Naive thymus-derived CD4-positive, alpha-beta T cell (primary cell): ENCODE measurements at regions not wholly inside any gene's neighbourhood (a gene's known extent, or its start where the extent isn't known, plus 50 kb on each side); places are given as distances from the start of the nearest gene placed in this dataset.
A peak's percentile ranks its signal among the peaks of the same experiment; 100 is the strongest.

Experiments
- ATAC-seq: fragments of 150-1000 bp; cut with Tn5 transposase; 2 replicates; pipeline ENCODE4 v1.10.0; 2021; ENCODE audit warnings: mild to moderate bottlenecking, moderate library complexity
- CTCF ChIA-PET: fragments of 350-600 bp; sonication (Branson Sonifier 250); formaldehyde crosslinking; loops from one replicate; lab custom pipeline; 2021; ENCODE audit warnings: antibody characterized with exemption; lab: Charles Lee
- POLR2A ChIA-PET: fragments of 350-600 bp; sonication (Branson Sonifier 250); formaldehyde crosslinking; loops from one replicate; lab custom pipeline; 2021; ENCODE audit warnings: antibody characterized with exemption, inconsistent platforms; lab: Charles Lee
- DNase-seq, 9 donors: peaks; one replicate each; pipeline versions ENCODE4 v3.0.0 to v3.0.0-alpha.2; 2020 to 2022; ENCODE audit warnings: mixed read lengths in 1 of 9
- H3K27ac ChIP-seq: one replicate; pipeline ENCODE4 v1.7.0; 2013; ENCODE audit warnings: mild to moderate bottlenecking, low read depth, low read length, moderate library complexity
- H3K27me3 ChIP-seq, 2 donors: one replicate each; pipeline ENCODE4 v1.7.0; 2013; ENCODE audit warnings: low read length in 2 of 2, mild to moderate bottlenecking in 2 of 2, moderate library complexity in 2 of 2; ENCODE audit not compliant: control insufficient read depth in 2 of 2, insufficient read depth in 2 of 2
- H3K36me3 ChIP-seq, 3 experiments: 1 replicate in 2 of 3; 2 replicates in 1 of 3; pipeline ENCODE4 v1.7.0; 2013; ENCODE audit warnings: low read length in 3 of 3, mild to moderate bottlenecking in 3 of 3, moderate library complexity in 1 of 3; ENCODE audit not compliant: insufficient read depth in 3 of 3, control insufficient read depth in 2 of 3
- H3K4me1 ChIP-seq, 2 donors: one replicate each; pipeline ENCODE4 v1.7.0; 2013; ENCODE audit warnings: low read length in 2 of 2, mild to moderate bottlenecking in 2 of 2, moderate library complexity in 1 of 2; ENCODE audit not compliant: control insufficient read depth in 2 of 2, insufficient read depth in 2 of 2
- H3K4me3 ChIP-seq: 2 replicates; pipeline ENCODE4 v1.7.0; 2013; ENCODE audit warnings: mild to moderate bottlenecking, low read length
- H3K9me3 ChIP-seq, 3 experiments: 1 replicate in 2 of 3; 2 replicates in 1 of 3; pipeline ENCODE4 v1.7.0; 2013; ENCODE audit warnings: low read length in 3 of 3; ENCODE audit not compliant: control insufficient read depth in 2 of 3
- H3K27ac Mint-ChIP-seq, 9 donors: one replicate each; pipeline ENCODE4 v1.8.0; 2020 to 2022; ENCODE audit warnings: mixed read lengths in 9 of 9, mild to moderate bottlenecking in 8 of 9, moderate library complexity in 5 of 9, inconsistent platforms in 2 of 9
- H3K27me3 Mint-ChIP-seq, 5 donors: one replicate each; pipeline ENCODE4 v1.8.0; 2021 to 2022; ENCODE audit warnings: mixed read lengths in 5 of 5, mild to moderate bottlenecking in 1 of 5
- H3K36me3 Mint-ChIP-seq, 5 donors: one replicate each; pipeline ENCODE4 v1.8.0; 2020 to 2022; ENCODE audit warnings: mixed read lengths in 5 of 5, mild to moderate bottlenecking in 3 of 5, inconsistent platforms in 1 of 5
- H3K4me1 Mint-ChIP-seq, 7 donors: one replicate each; pipeline ENCODE4 v1.8.0; 2020 to 2022; ENCODE audit warnings: mixed read lengths in 7 of 7, mild to moderate bottlenecking in 3 of 7, inconsistent platforms in 1 of 7
- H3K4me3 Mint-ChIP-seq, 10 donors: one replicate each; pipeline ENCODE4 v1.8.0; 2020 to 2022; ENCODE audit warnings: mild to moderate bottlenecking in 10 of 10, mixed read lengths in 10 of 10, moderate library complexity in 6 of 10, inconsistent platforms in 2 of 10
- H3K9me3 Mint-ChIP-seq, 11 donors: one replicate each; pipeline ENCODE4 v1.8.0; 2020 to 2022; ENCODE audit warnings: mixed read lengths in 11 of 11, mild to moderate bottlenecking in 4 of 11, inconsistent platforms in 1 of 11, moderate library complexity in 1 of 11
- intact Hi-C, 2 donors: fragments of 100-400 bp; cut with micrococcal nuclease; formaldehyde crosslinking; loops; one replicate each; pipeline ENCODE4 v1.15.1; 2023

DNA sequence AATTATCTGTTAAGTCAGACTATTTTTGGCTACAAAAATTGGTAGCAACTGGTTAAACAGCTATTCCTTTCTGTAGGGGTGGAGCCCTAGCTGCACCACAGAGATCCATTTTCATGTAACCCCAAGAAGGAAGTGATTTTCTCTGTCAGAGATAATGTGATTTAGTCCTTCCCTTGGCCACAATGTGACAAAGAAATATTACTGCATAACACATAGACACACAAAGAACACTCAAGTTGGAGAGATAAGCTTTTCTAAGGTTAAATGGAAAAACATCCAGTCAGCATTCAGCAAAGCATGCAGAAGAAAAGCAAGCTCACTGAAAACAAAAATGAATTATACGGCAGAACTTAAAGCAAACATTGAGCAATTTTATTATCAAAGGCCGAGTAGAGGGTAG, 227.8 kb upstream of the CDH9 start:
- intact Hi-C loops = no loop called here
- CTCF ChIA-PET = no interaction called here

DNA sequence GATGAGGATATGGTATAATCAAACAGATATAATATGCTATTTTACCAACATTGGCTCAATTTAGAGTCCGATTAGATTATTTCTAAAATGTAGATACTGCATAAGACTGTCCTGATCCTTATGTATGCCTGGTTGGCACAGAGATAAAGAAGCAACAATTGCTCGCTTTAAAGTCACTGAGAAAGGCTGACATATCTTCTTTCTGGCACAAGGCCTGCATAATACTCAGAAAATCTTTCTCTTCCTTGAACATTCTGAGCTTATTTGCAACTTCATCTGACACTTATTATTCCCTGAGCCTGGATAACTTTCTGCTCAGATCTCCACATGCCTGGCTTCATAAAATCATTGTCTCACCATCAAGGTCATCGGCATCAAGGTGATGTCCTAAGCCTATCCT, 219.3 kb upstream of the CDH9 start:
- ChIA-PET CTCF (no interaction called here), POLR2A (no interaction called here)
- DNase-seq (no peak), ATAC-seq (no peak)
- Histone ChIP-seq H3K27ac (no peak overlapping the region), H3K27me3 (no peaks in the 10 kb centered on the region), H3K36me3 (no peaks in the 10 kb centered on the region), H3K9me3 (no peaks in the 10 kb centered on the region), H3K4me1 (no peaks in the 10 kb centered on the region), H3K4me3 (no peak overlapping the region)
- Mint-ChIP-seq H3K27ac (no peak overlapping the region), H3K4me3 (no peak overlapping the region), H3K4me1 (no peaks in the 10 kb centered on the region), H3K9me3 (peaks cover 1 to 27% (median 5%) of the 10 kb centered on the region in 11 donors), H3K27me3 (no peaks in the 10 kb centered on the region), H3K36me3 (peaks cover 0 to 4% (median 0%) of the 10 kb centered on the region in 5 donors)
- intact Hi-C loops = no loop called here

More for the DNA sequence above, 227.8 kb upstream of the CDH9 start:
- Mint-ChIP-seq H3K27me3 (no peaks in the 10 kb centered on the region), H3K27ac (no peak overlapping the region), H3K4me1 (no peaks in the 10 kb centered on the region), H3K36me3 (no peaks in the 10 kb centered on the region), H3K9me3 (peaks cover 0 to 30% (median 15%) of the 10 kb centered on the region in 11 donors), H3K4me3 (no peak overlapping the region)
- H3K27ac ChIP-seq = no peak overlapping the region
- ATAC-seq (no peak), DNase-seq (no peak)
- POLR2A ChIA-PET = interaction anchor here (0.6 kb wide), 1 partner anchor 1737 kb away, joined by 3 read pairs; no protein-coding TSS in a partner anchor
- H3K27me3 ChIP-seq = no peaks in the 10 kb centered on the region
- H3K4me1 ChIP-seq = no peaks in the 10 kb centered on the region
- no peaks in the 10 kb centered on the region for H3K36me3 ChIP-seq
- peaks cover 0 to 9% (median 0%) of the 10 kb centered on the region in 3 experiments for H3K9me3 ChIP-seq
- no peak overlapping the region for H3K4me3 ChIP-seq

DNA sequence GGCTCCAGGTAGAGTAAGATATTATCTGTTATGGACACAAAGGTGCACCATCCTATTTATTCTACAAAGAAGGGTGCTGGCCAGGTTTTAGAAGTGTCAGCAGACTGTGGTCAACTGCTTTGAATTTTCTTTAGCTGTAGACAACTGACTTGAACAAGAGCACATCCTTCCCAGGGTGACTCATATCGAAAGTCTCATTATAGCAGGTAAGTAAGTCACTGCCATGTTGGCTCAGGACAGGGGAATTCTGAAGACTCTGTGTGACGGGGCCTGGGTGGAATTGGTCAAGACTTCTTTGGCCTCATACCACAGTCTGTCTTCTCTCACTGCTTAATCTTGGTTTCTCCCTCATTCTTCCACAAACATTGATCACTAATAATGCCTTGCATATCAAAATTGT, 214.5 kb upstream of the CDH9 start:
- H3K27ac Mint-ChIP-seq = no peak overlapping the region
- no peaks in the 10 kb centered on the region for H3K4me1 Mint-ChIP-seq
- POLR2A ChIA-PET = no interaction called here
- H3K9me3 ChIP-seq = no peaks in the 10 kb centered on the region
- no peaks in the 10 kb centered on the region for H3K36me3 Mint-ChIP-seq
- no peaks in the 10 kb centered on the region for H3K27me3 Mint-ChIP-seq
- H3K9me3 Mint-ChIP-seq = peaks cover 0 to 5% (median 2%) of the 10 kb centered on the region in 11 donors
- no peak for ATAC-seq
- no peaks in the 10 kb centered on the region for H3K27me3 ChIP-seq
- no peaks in the 10 kb centered on the region for H3K4me1 ChIP-seq
- intact Hi-C loops = no loop called here
- CTCF ChIA-PET = no interaction called here
- no peaks in the 10 kb centered on the region for H3K36me3 ChIP-seq
- no peak overlapping the region for H3K4me3 ChIP-seq
- H3K4me3 Mint-ChIP-seq = no peak overlapping the region
- H3K27ac ChIP-seq = no peak overlapping the region
- no peak for DNase-seq

- no peak overlapping the region for H3K27ac ChIP-seq
- H3K27me3 ChIP-seq = no peaks in the 10 kb centered on the region
- DNase-seq (no peak), ATAC-seq (no peak)
- ChIA-PET POLR2A (no interaction called here), CTCF (no interaction called here)
- H3K36me3 ChIP-seq = no peaks in the 10 kb centered on the region
- Mint-ChIP-seq H3K27ac (no peak overlapping the region), H3K4me3 (no peak overlapping the region), H3K36me3 (no peaks in the 10 kb centered on the region), H3K9me3 (peaks cover 0 to 15% (median 3%) of the 10 kb centered on the region in 11 donors), H3K4me1 (no peaks in the 10 kb centered on the region), H3K27me3 (no peaks in the 10 kb centered on the region)
- H3K9me3 ChIP-seq = no peaks in the 10 kb centered on the region
- H3K4me1 ChIP-seq = no peaks in the 10 kb centered on the region
- H3K4me3 ChIP-seq = no peak overlapping the region
- intact Hi-C loops = no loop called here
Measured at GRCh38 chr5:27242258-27242626, 203.9 kb upstream of the CDH9 start.

DNA sequence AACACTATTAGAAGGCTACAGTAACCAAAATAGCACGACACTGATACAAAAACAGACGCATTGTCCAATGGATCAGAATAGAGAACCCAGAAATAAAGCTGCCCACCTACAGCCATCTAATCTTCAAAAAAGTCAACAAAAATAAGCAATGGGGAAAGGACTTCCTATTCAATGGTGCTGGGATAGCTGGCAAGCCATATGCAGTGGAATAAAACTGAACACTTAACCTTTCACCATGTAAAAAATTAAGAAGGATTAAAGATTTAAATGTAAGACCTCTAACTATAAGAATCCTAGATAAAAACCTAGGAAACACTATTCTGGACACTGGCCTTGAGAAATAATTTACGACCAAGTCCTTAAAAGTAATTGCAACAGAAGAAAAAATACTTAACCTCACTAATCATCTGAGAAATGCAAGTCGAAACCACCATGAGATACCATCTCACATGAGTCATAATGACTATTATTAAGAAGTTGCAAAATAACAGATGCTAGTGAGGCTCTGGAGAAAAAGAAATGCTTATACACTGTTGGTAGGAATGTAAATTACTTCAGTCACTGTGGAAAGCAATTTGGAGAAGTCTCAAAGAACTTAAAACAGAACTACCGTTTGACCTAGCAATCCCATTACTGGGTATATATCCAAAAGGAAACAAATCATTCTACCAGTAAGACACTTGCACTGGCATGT, 203.3 kb upstream of the CDH9 start:
- Mint-ChIP-seq H3K4me3 (no peak overlapping the region), H3K27ac (no peak overlapping the region), H3K9me3 (peaks cover 0 to 15% (median 2%) of the 10 kb centered on the region in 11 donors), H3K4me1 (no peaks in the 10 kb centered on the region), H3K36me3 (no peaks in the 10 kb centered on the region), H3K27me3 (no peaks in the 10 kb centered on the region)
- Histone ChIP-seq H3K4me3 (no peak overlapping the region), H3K27me3 (no peaks in the 10 kb centered on the region), H3K27ac (no peak overlapping the region), H3K36me3 (no peaks in the 10 kb centered on the region), H3K9me3 (no peaks in the 10 kb centered on the region), H3K4me1 (no peaks in the 10 kb centered on the region)
- CTCF ChIA-PET = no interaction called here
- ATAC-seq (peak; percentile 64), DNase-seq (no peak)
- POLR2A ChIA-PET = no interaction called here
- intact Hi-C loops = no loop called here

- Mint-ChIP-seq H3K27me3 (no peaks in the 10 kb centered on the region), H3K27ac (no peak overlapping the region), H3K36me3 (no peaks in the 10 kb centered on the region), H3K4me3 (no peak overlapping the region), H3K4me1 (no peaks in the 10 kb centered on the region), H3K9me3 (peaks cover 0 to 15% (median 2%) of the 10 kb centered on the region in 11 donors)
- CTCF ChIA-PET = no interaction called here
- H3K4me1 ChIP-seq = no peaks in the 10 kb centered on the region
- intact Hi-C loops = no loop called here
- H3K27ac ChIP-seq = no peak overlapping the region
- no peaks in the 10 kb centered on the region for H3K9me3 ChIP-seq
- POLR2A ChIA-PET = no interaction called here
- ATAC-seq = no peak
- H3K4me3 ChIP-seq = no peak overlapping the region
- DNase-seq = no peak
- H3K27me3 ChIP-seq = no peaks in the 10 kb centered on the region
- H3K36me3 ChIP-seq = no peaks in the 10 kb centered on the region
Measured at GRCh38 chr5:27240791-27241190, 202.4 kb upstream of the CDH9 start.

DNA sequence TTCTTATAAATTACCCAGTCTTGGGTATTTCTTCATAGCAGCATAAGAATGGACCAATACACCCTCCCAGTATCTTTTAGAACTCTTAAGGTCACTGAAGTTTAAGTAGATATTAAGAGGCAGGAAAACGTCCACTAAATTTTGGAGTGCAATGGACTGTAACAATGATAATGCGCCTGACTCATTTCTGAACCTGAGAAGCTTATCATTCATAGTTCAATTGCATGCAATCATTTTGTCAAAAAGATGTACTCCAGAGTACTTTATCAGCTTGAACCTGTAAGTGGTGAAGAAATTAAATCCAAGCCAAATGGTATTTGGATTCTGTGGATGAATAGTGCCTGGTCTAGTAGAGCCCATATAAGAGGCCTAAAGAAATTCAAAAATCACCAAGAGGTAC, 196.5 kb upstream of the CDH9 start:
- DNase-seq = no peak
- ChIA-PET POLR2A (no interaction called here), CTCF (no interaction called here)
- peaks cover 0 to 11% (median 2%) of the 10 kb centered on the region in 11 donors for H3K9me3 Mint-ChIP-seq
- H3K27me3 ChIP-seq = no peaks in the 10 kb centered on the region
- intact Hi-C loops = no loop called here
- no peaks in the 10 kb centered on the region for H3K36me3 ChIP-seq
- no peak for ATAC-seq
- no peak overlapping the region for H3K4me3 ChIP-seq
- H3K4me1 ChIP-seq = no peaks in the 10 kb centered on the region
- H3K9me3 ChIP-seq = no peaks in the 10 kb centered on the region
- no peaks in the 10 kb centered on the region for H3K27me3 Mint-ChIP-seq
- H3K27ac ChIP-seq = no peak overlapping the region
- H3K27ac Mint-ChIP-seq = no peak overlapping the region
- H3K36me3 Mint-ChIP-seq = no peaks in the 10 kb centered on the region
- H3K4me3 Mint-ChIP-seq = no peak overlapping the region
- H3K4me1 Mint-ChIP-seq = peaks cover 0 to 2% (median 0%) of the 10 kb centered on the region in 7 donors
